GM12878 (cell line): ENCODE measurements at regions not wholly inside any gene's neighbourhood (a gene's known extent, or its start where the extent isn't known, plus 50 kb on each side); places are given as distances from the start of the nearest gene placed in this dataset.

Experiments
- ATAC-seq: fragments of 200-7000 bp; cut with Tn5 transposase; 3 replicates; pipeline ENCODE4 v1.9.1; 2020; ENCODE audit warnings: mild to moderate bottlenecking, moderate library complexity
- BruUV-seq: library from RNA; stranded (reverse); fragments of 400-500 nt; replicated peaks from 2 replicates; lab custom pipeline; 2021; lab: Mats Ljungman, UMichigan
- CTCF ChIA-PET: fragments of 300-600 bp; sonication (Branson Sonifier 250); formaldehyde crosslinking; extraction: SDS; loops from one replicate; lab custom pipeline; 2021; ENCODE audit warnings: inconsistent platforms; lab: Yijun Ruan, JAX
- POLR2A ChIA-PET: fragments of 350-600 bp; formaldehyde crosslinking; extraction: SDS; loops from one replicate; lab custom pipeline; 2021; ENCODE audit warnings: inconsistent platforms; lab: Charles Lee
- RAD21 ChIA-PET: fragments of 300-600 bp; sonication (Branson Sonifier 250); formaldehyde crosslinking; loops from one replicate; lab custom pipeline; 2023; ENCODE audit warnings: antibody characterized with exemption; ENCODE audit not compliant: unreplicated experiment; lab: Charles Lee
- SMC1A ChIA-PET: fragments of 300-600 bp; sonication (Branson Sonifier 250); formaldehyde crosslinking; loops from one replicate; lab custom pipeline; 2023; ENCODE audit not compliant: unreplicated experiment, uncharacterized antibody; lab: Charles Lee
- DNase-seq: peaks from one replicate; pipeline ENCODE4 v3.0.0-alpha.2; 2011; ENCODE audit warnings: low read depth, low spot score
- FAIRE-seq: peaks from 3 replicates; lab custom pipeline; 2011; peaks lifted over from hg19 to GRCh38; lab: Jason Lieb, UNC
- H2AFZ ChIP-seq: 2 replicates; pipeline ENCODE4 v1.6.0; 2011; ENCODE audit warnings: low read depth, low read length, control low read depth; ENCODE audit not compliant: control insufficient read depth
- H3K27ac ChIP-seq: 2 replicates; pipeline ENCODE4 v1.5.1; 2011; ENCODE audit warnings: control low read depth; ENCODE audit not compliant: control insufficient read depth, insufficient read depth
- H3K27me3 ChIP-seq, 2 experiments: replicated peaks in 1 of 2; 2 replicates each; pipeline versions ENCODE4 v1.6.0 to v1.6.1; 2011; ENCODE audit warnings: low read length in 1 of 2; ENCODE audit not compliant: control insufficient read depth in 2 of 2, insufficient read depth in 2 of 2
- H3K36me3 ChIP-seq, 2 experiments: 2 replicates each; pipeline ENCODE4 v1.5.1; 2011; ENCODE audit warnings: low read length in 1 of 2; ENCODE audit not compliant: control insufficient read depth in 2 of 2, insufficient read depth in 2 of 2
- H3K4me1 ChIP-seq: 2 replicates; pipeline ENCODE4 v1.6.1; 2011; ENCODE audit warnings: mild to moderate bottlenecking, low read length, moderate library complexity, mixed read lengths; ENCODE audit not compliant: control insufficient read depth, insufficient read depth
- H3K4me2 ChIP-seq: 2 replicates; pipeline ENCODE4 v1.6.0; 2011; ENCODE audit warnings: control low read depth; ENCODE audit not compliant: control insufficient read depth, insufficient read depth
- H3K4me3 ChIP-seq: fragments of 200-600 bp; sonication (generic); 2 replicates; pipeline ENCODE4 v1.5.1; 2016
- H3K79me2 ChIP-seq: 2 replicates; pipeline ENCODE4 v1.6.0; 2011; ENCODE audit warnings: low read length; ENCODE audit not compliant: control insufficient read depth, insufficient read depth
- H3K9ac ChIP-seq: 2 replicates; pipeline ENCODE4 v1.8.0; 2011; ENCODE audit warnings: low read length, control low read depth, mixed read lengths; ENCODE audit not compliant: control insufficient read depth, insufficient read depth
- H3K9me3 ChIP-seq: replicated peaks from 3 replicates; pipeline ENCODE4 v1.5.1; 2011; ENCODE audit warnings: mild to moderate bottlenecking, low read length; ENCODE audit not compliant: control insufficient read depth, insufficient read depth
- H4K20me1 ChIP-seq: 2 replicates; pipeline ENCODE4 v1.6.0; 2011; ENCODE audit not compliant: control insufficient read depth, insufficient read depth
- CHD1 ChIP-seq: IDR thresholded peaks from 2 replicates; pipeline ENCODE4 v1.6.1; 2012; ENCODE audit warnings: low read depth, low read length, improper control_type of control experiment
- HCFC1 ChIP-seq: fragments of 150-350 bp; IDR thresholded peaks from 2 replicates; pipeline ENCODE4 v1.6.1; 2014; ENCODE audit warnings: low read length
- KLF5 ChIP-seq: fragments of 450-650 bp; IDR thresholded peaks from 2 replicates; pipeline ENCODE4 v1.6.1; 2014; ENCODE audit warnings: mild to moderate bottlenecking; ENCODE audit not compliant: partially characterized antibody
- MTA2 ChIP-seq: fragments of 450-650 bp; IDR thresholded peaks from 2 replicates; pipeline ENCODE4 v1.6.1; 2016; ENCODE audit warnings: low read depth, mild to moderate bottlenecking, moderate library complexity
- PBX3 ChIP-seq: IDR thresholded peaks from 2 replicates; pipeline ENCODE4 v1.6.1; 2011; ENCODE audit warnings: mild to moderate bottlenecking, low read depth, low read length, moderate library complexity; ENCODE audit not compliant: insufficient replicate concordance
- REST ChIP-seq: IDR thresholded peaks from 2 replicates; pipeline ENCODE4 v1.6.1; 2012; ENCODE audit warnings: mild to moderate bottlenecking, low read depth, low read length
- YY1 ChIP-seq: IDR thresholded peaks from 2 replicates; pipeline ENCODE4 v1.6.1; 2011; ENCODE audit warnings: low read depth, mild to moderate bottlenecking, low read length
- WGBS: methylation state at CpG from one replicate; pipeline ENCODE4 v1.1.6; 2016; ENCODE audit warnings: low lambda C conversion rate; ENCODE audit not compliant: insufficient replicate concordance, insufficient coverage; ENCODE audit errors: missing lambda C conversion rate; 5-methylcytosine and 5-hydroxymethylcytosine counted together
- in situ Hi-C: fragments of 300-500 bp; cut with MboI; formaldehyde crosslinking; loops from 9 replicates; pipeline ENCODE4 v1.14.3; 2018; ENCODE audit warnings: mixed read lengths
- intact Hi-C: fragments of 100-400 bp; cut with micrococcal nuclease; formaldehyde crosslinking; loops from one replicate; pipeline ENCODE4 v1.14.2; 2022; ENCODE audit not compliant: unreplicated experiment
- TF ChIP-seq, protein P1 (sequence below): fragments of 450-650 bp; IDR thresholded peaks from 2 replicates; pipeline ENCODE4 v1.6.1; 2016; ENCODE audit warnings: mild to moderate bottlenecking

- CTCF ChIA-PET = interaction anchor here (0.9 to 4.0 kb wide), 8 partner anchors 9 to 553 kb away, joined by 3 to 21 read pairs (median 4); no protein-coding TSS in a partner anchor
- H3K9me3 ChIP-seq = no peaks in the 10 kb centered on the region
- in situ Hi-C loops (no loop called here), intact Hi-C loops (no loop called here)
- no peaks in the 10 kb centered on the region for H3K4me1 ChIP-seq
- H3K27ac ChIP-seq = no peak overlapping the region
- H3K79me2 ChIP-seq = no peaks in the 10 kb centered on the region
- H3K36me3 ChIP-seq = no peaks in the 10 kb centered on the region
- RAD21 ChIA-PET = interaction anchor here (1.2 kb wide), 1 partner anchor 138 kb away, joined by 4 read pairs; no protein-coding TSS in a partner anchor
- H4K20me1 ChIP-seq = no peaks in the 10 kb centered on the region
- no peaks in the 10 kb centered on the region for H3K27me3 ChIP-seq
- ATAC-seq = no peak
- FAIRE-seq = no peak
- POLR2A ChIA-PET = no interaction called here
- BruUV-seq = no TSS peak
- DNase-seq = no peak
- no peak overlapping the region for H3K9ac ChIP-seq
- no peak overlapping the region for H3K4me2 ChIP-seq
- TF ChIP-seq, protein P1, sequence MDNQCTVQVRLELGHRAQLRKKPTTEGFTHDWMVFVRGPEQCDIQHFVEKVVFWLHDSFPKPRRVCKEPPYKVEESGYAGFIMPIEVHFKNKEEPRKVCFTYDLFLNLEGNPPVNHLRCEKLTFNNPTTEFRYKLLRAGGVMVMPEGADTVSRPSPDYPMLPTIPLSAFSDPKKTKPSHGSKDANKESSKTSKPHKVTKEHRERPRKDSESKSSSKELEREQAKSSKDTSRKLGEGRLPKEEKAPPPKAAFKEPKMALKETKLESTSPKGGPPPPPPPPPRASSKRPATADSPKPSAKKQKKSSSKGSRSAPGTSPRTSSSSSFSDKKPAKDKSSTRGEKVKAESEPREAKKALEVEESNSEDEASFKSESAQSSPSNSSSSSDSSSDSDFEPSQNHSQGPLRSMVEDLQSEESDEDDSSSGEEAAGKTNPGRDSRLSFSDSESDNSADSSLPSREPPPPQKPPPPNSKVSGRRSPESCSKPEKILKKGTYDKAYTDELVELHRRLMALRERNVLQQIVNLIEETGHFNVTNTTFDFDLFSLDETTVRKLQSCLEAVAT = 0 out of 2 replicates have a peak, but pooled peaks have one; percentile 25
- TF ChIP-seq HCFC1 (no peak), CHD1 (no peak), MTA2 (no peak), KLF5 (no peak)
- H3K4me3 ChIP-seq = no peak overlapping the region
- WGBS = 2% methylated on average over 5 of the region's 5 CpGs
- SMC1A ChIA-PET = interaction anchor here (0.6 to 1.2 kb wide), 3 partner anchors 40 to 138 kb away, joined by 3 to 4 read pairs (median 3); no protein-coding TSS in a partner anchor
- H2AFZ ChIP-seq = no peak overlapping the region
These were observed 103.7 kb downstream of the BARHL2 start for GRCh38 chr1:90613371-90613770.

- TF ChIP-seq REST (no peak), YY1 (no peak), PBX3 (no peak)
- H3K27me3 ChIP-seq = no peaks in the 10 kb centered on the region
- no peaks in the 10 kb centered on the region for H3K79me2 ChIP-seq
- no peak for FAIRE-seq
- WGBS = 52% methylated on average over 2 of the region's 2 CpGs
- ChIA-PET RAD21 (no interaction called here), POLR2A (no interaction called here), SMC1A (no interaction called here), CTCF (interaction anchor here (1.1 to 1.5 kb wide), 3 partner anchors 33 to 177 kb away, joined by 3 to 4 read pairs (median 3); no protein-coding TSS in a partner anchor)
- no peak overlapping the region for H3K4me3 ChIP-seq
- H3K9me3 ChIP-seq = no peaks in the 10 kb centered on the region
- DNase-seq = no peak
- ATAC-seq = no peak
- BruUV-seq = no TSS peak
- no peaks in the 10 kb centered on the region for H3K4me1 ChIP-seq
- H3K27ac ChIP-seq = no peak overlapping the region
- H3K9ac ChIP-seq = no peak overlapping the region
- H2AFZ ChIP-seq = no peak overlapping the region
- intact Hi-C loops (no loop called here), in situ Hi-C loops (no loop called here)
- no peak overlapping the region for H3K4me2 ChIP-seq
- H4K20me1 ChIP-seq = no peaks in the 10 kb centered on the region
- no peaks in the 10 kb centered on the region for H3K36me3 ChIP-seq
These were observed 105.1 kb downstream of the BARHL2 start for GRCh38 chr1:90612033-90612432.
